HG02981 (cell line): ENCODE measurements at regions not wholly inside any gene's neighbourhood (a gene's known extent, or its start where the extent isn't known, plus 50 kb on each side); places are given as distances from the start of the nearest gene placed in this dataset.

Experiments
- ATAC-seq: cut with Tn5 transposase; IDR thresholded peaks from one replicate; pipeline ENCODE4 v1.9.1; 2021; ENCODE audit warnings: mild to moderate bottlenecking, moderate library complexity; ENCODE audit not compliant: unreplicated experiment

DNA sequence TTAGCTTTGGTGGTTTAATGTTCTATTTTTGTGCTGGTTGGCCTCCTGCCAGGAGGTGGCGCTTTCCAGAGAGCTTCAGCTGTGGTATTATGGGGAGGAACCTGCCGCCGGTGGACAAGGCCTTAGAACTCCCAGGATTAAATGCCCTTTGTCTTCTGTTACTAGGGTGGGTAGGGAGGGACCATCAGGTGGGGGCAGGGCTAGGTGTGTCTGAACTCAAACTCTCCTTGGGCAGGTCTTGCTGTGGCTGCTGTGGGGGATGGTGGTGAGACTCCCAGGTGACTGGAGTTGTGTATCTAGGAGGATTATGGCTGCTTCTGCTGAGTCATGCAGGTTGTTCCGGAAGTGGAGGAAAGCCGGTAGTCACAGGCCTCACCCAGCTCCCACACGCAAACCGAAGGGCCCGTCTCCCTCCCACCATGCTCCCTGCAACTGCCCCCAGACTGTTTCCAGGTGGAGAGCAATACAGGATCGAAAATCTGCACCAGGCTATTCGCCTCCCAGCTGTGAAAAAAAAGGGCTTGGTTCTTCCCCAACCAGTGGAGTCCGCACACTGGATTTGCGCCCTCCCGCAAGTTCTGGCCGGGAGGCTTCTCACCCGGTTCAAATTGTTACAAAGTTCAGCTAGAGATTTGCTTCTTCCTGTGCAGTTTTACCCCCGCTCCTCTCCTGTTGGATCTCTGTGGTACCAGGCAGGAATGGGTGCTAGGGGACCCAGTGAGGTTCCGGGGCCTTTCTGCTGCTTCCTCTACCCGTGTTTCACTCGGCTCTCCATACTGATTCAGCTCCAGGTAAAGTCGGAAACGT is 220.5 kb downstream of the CENPF start:
- no peak for ATAC-seq

- no peak for ATAC-seq
Observed at GRCh38 chr1:214824763-214825162, 221.8 kb downstream of the CENPF start.

- ATAC-seq, result no peak
Observed at GRCh38 chr1:214826619-214827018, 223.6 kb downstream of the CENPF start.

- no peak for ATAC-seq
Observed at GRCh38 chr1:214827883-214828282, 224.9 kb downstream of the CENPF start.

DNA sequence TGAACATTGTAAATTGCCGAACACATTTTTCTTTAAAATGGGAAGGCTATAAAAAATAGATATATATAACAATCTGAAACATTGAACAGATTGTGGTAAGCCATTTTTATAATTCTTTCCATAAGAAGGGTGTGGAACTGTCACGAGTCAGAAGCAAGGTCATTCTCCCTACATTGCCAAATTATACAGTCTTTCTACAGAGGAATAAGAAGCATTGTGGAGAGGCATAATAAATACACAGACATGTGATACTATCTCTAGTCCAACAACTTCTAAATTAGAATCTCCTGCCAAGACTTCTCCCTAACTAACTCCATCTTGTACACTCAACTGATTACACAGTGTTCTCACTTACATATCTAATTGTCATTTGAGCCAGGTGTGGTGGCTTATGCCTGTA is 227.9 kb downstream of the CENPF start:
- ATAC-seq, result no peak

DNA sequence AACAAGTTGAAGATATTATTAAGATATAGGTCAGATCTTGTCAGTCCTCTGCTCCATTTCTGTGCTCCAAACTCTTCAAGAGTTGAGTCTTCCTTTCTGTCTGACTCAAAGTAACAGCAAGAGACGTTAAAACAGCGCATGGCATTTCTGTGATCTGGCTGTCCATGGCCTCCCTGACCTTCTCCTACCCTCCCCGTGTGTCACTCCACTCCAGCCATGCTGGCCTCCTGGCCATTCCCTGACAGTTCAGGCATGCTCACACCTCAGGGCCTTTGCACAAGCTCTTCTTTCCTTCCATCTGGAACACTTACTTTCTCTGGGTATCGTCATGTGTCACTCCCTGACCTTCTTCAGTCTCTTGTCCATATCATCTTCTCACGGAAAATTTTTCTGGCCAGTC is 229.0 kb downstream of the CENPF start:
- no peak for ATAC-seq

DNA sequence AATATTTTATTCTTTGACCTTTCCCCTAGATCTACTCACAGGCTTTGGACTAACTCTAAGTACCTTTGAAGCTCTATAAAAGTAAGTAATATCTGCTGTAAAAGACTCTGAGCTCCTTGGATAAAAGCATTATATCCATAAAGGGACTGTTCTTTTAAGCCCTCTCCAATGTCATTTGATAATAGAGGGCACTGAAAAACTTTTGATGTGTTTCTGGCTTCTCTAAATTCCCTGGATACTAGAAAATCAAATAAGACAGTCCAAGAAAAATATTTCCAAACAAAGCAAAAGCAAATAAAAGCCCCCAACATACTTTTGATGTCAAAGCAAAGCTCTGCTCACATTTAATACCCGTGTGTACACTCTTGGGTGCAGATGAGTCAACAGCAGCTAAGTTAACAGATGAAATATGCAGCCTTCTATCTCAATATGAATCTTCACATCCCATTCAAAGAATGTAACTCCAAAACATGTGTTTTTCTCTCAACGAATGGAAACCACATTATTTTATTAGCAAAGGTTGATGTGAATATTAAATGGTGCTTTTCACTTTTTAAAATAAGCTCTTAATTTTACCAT is 230.3 kb downstream of the CENPF start:
- no peak for ATAC-seq

DNA sequence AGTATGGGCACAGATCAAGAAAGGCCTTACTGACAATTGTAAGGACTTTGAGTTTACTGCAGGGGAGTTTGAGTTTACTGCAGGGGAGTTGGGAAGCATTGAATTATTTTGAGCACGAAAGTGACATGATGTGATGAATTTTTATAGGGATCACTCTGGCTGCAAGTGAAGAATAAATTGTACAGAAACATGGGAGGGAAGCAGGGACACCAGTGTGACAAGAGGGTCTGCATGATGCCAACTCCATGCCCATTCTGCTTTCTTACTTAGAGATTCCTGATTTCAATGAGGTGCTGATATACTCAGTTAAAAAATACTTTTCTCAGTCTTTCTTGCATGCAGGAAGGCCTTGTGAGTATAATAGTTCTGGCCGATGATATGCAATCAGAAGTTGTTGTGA is 234.4 kb downstream of the CENPF start:
- no peak for ATAC-seq

DNA sequence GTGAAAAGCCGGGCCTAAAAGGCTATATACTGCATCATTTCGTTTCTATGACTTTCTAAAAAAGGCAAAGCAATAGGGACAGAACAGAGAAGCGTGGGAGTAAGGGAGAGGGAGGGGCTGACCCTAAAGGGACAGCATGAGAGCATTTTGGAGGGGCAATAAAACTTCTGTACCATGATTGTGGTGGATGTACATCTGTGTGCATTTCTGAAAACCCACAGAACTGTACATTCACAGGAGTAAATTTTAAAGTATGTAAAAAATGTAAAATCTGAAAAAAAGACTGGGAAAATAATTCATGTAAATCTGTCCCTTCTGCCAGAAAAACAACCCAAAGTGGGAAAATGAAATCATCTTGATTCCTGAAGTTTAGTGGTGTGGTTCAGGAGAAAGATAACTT is 235.4 kb downstream of the CENPF start:
- ATAC-seq, result no peak

DNA sequence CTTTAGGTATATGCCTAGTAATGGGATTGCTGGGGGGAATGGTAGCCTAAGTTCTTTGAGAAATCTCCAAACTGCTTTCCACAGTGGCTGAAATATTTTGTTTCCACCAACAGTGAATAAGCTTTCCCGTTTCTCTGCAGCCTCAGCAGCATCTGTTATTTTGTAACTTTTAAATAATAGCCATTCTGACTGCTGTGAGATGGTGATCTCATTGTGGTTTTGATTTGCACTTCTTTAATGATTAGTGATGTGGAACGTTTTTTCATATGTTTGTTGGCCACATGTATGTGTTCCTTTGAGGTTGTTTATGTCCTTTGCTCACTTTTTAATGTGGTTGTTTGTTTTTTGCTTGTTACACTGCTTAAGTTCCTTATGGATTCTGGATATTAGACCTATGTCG is 237.4 kb downstream of the CENPF start:
- no peak for ATAC-seq

GRCh38 chr1:214842856-214843255 is 239.7 kb upstream of the KCNK2 start:
- no peak for ATAC-seq

DNA sequence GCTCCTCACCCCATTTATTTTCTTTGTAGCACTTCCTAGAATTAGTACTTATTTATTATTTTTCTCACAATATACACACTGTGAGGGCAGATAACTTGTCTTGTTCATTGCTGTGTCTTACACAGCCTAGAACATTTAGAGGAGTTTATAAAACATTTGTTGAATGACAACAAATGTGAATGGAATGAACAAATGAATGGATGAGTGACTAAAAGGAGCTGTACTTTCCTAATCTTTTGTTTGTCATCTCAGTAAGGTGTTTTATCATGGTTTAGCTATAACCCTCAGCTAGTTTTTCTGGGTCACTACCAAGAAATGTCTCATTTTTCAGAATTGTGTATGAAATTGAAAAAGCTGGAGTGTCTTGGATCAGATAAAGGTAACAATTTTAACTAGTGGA is 239.3 kb upstream of the KCNK2 start:
- ATAC-seq, result no peak

GRCh38 chr1:214844319-214844718 is 238.2 kb upstream of the KCNK2 start:
- no peak for ATAC-seq

DNA sequence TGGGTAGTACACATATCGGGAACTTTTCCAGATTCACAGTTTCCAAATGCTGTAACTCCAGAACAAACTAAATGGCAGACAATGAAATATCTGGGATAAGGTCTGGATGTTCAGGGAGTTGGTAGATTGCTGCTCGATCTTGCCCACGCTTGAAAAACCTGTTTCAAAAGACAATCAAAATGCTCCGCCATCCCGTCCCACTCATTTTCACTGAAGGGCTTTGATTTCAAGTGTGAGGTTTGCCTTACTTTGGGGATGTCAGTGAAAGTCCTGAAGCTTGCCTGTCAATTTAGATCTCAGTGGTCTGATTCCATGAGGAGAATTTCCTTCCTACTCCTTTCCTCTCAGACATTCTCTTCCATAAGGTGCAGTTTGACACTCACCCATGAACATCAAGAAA is 236.3 kb upstream of the KCNK2 start:
- ATAC-seq, result no peak

- ATAC-seq, result no peak
Observed at GRCh38 chr1:214847071-214847810, 235.3 kb upstream of the KCNK2 start.

DNA sequence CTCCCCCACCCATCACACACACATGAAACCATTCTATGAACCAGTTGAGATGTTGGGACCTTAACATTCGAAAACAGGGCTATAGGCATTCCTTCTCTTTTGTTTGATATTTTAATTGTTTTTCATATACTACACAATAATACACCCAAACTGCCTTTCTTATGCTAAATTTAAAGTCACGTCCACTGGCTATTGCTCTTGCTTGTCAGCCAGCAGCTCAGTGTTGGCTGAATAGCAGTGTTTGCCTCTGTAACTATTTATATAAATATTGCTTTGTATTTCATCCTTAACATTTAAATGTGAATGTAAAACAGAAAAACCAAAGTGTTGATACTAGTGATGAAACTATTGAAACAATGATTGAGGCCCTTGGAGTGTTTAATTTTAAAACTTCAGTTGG is 234.4 kb upstream of the KCNK2 start:
- ATAC-seq, result no peak

- ATAC-seq, result no peak
Observed at GRCh38 chr1:214850432-214851050, 232.0 kb upstream of the KCNK2 start.

DNA sequence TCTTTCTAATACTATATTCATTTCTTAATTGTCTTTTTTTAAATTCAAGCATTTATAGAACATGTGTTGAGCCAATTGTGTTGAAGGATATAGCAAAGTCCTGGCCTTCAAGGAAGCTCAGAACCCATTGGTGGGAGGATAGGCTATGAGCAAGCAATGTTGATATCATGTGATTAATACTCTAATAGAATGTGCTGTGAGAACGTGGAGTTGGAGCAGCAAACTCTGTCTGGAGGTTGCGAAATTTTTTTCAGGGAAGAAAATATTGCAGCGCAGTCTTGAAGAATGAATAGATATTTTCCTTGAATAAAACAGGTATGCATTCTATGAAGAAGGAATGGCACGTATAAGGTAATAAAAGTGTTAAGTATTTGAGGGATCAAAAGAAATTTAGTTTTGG is 229.2 kb upstream of the KCNK2 start:
- ATAC-seq, result no peak

DNA sequence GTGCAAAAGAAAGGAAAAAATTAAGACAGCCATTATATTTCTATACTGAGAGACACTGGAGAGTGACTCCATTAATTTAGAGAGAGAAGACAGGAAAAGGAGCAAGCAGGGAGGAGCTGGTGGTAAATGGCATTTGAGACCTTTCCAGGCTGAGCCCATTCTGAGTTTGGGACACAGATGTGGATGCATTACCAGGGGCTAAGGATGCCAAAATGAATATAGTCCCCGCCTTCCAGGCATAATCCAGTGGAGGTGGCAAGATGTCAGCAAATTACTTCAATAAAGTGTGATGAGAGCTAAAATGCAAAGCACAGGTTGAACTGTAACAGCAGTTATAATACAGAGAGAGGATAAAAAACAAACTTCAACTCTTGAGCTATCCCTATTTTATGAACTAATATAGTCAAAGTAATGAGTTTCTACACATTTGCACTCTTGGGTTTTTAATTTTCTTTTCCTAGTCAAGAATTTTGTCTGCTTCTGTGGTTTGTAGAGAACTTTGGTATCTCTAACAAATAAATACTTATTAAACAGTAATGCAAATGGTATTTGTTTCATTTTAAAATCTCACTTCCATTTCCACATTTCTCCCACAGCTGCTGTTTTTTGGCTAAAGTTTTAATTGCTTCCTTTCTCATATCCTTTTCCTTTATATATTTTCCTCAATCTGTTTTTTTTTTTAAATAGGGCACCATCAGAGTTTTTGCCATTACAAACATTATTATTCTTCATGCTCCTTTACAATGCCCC is 228.2 kb upstream of the KCNK2 start:
- ATAC-seq, result no peak

GRCh38 chr1:214856843-214857242 is 225.7 kb upstream of the KCNK2 start:
- no peak for ATAC-seq

- no peak for ATAC-seq
Observed at GRCh38 chr1:214857716-214858115, 224.8 kb upstream of the KCNK2 start.
